WTC11 (cell line): ENCODE measurements at regions not wholly inside any gene's neighbourhood (a gene's known extent, or its start where the extent isn't known, plus 50 kb on each side); places are given as distances from the start of the nearest gene placed in this dataset.

Experiments used
- E2F1 ChIP-seq: sonication (generic); formaldehyde crosslinking; IDR thresholded peaks from 2 replicates; pipeline ENCODE4 v1.8.0; 2022; ENCODE audit warnings: mild to moderate bottlenecking, missing genetic modification reagents
- GTF2I ChIP-seq: fragments of 250-450 bp; sonication (Bioruptor Pico); conservative IDR thresholded peaks from 2 replicates; pipeline ENCODE4 v1.4.0; 2021; ENCODE audit warnings: mild to moderate bottlenecking
- HMGXB4 ChIP-seq: sonication (generic); formaldehyde crosslinking; IDR thresholded peaks from 2 replicates; pipeline ENCODE4 v1.8.1; 2023; ENCODE audit warnings: mild to moderate bottlenecking, moderate library complexity, missing genetic modification reagents
- KAT7 ChIP-seq: sonication (generic); formaldehyde crosslinking; IDR thresholded peaks from 2 replicates; pipeline ENCODE4 v1.8.1; 2023; ENCODE audit warnings: missing genetic modification reagents, mild to moderate bottlenecking, borderline replicate concordance
- TEAD1 ChIP-seq: sonication (generic); formaldehyde crosslinking; IDR thresholded peaks from 2 replicates; pipeline ENCODE4 v1.8.0; 2022; ENCODE audit warnings: mild to moderate bottlenecking, missing genetic modification reagents
- USF2 ChIP-seq: sonication (generic); formaldehyde crosslinking; IDR thresholded peaks from 2 replicates; pipeline ENCODE4 v1.8.1; 2023; ENCODE audit warnings: mild to moderate bottlenecking, missing genetic modification reagents, moderate library complexity

- TF ChIP-seq HMGXB4 (CRISPR knock-in tag): no peak
- TF ChIP-seq GTF2I (CRISPR knock-in tag): no peak
- TF ChIP-seq TEAD1: no peak
- TF ChIP-seq USF2: no peak
- TF ChIP-seq E2F1 (CRISPR knock-in tag): no peak
- no peak for TF ChIP-seq KAT7
These were observed 53.8 kb upstream of the APP start (continued) for GRCh38 chr21:26224366-26224765.
